CD4-positive, alpha-beta T cell treated with Interferon alpha-2 for 1 hour (primary cell): ENCODE measurements at regions not wholly inside any gene's neighbourhood (a gene's known extent, or its start where the extent isn't known, plus 50 kb on each side); places are given as distances from the start of the nearest gene placed in this dataset.
"Not testable (repeated sequence)": the region's sequence is repeated elsewhere in the genome, so short reads cannot be mapped to it uniquely, and the experiment has no call there.

Source experiments
- DNase-seq, 2 donors: peaks; one replicate each; pipeline ENCODE4 v3.0.0-alpha.2; 2020 to 2022

DNA sequence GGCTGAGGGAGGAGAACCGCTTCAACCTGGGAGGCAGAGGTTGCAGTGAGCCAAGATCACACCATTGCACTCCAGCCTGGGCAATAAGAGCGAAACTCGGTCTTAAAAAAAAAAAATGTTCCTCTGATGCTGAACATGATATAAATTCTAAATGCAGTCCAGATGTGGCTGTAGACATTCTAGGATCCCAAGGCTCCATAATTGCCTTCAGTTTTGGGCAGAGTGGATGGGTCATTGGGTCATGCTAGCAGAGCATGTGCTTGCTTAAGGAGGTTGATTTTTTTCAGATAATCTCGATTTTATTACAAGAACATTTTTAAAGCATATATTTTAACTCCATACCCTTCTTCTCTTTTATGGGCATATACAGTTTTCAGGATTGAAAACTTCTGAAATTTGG is 112.0 kb downstream of the UTRN start:
- DNase-seq = no peak

DNA sequence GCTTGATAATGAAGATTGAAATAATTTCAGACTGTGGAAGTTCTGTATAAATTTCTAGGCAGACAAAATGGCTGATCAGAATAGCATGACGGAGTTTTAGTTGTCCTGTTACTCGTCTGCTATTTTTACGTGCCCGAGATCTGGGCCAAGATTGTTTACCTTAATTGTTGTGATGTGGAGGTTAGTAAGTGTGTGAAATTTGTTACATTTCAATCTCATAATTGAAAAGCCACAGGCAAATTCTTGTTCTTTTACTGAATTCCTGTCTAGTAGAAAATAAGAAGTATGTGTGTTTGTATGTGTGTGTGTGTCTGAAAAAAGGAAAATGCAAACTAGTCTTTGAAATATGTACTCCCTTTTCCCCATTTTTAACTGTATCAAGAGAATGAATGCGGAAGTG is 115.2 kb downstream of the UTRN start:
- no peak for DNase-seq

DNA sequence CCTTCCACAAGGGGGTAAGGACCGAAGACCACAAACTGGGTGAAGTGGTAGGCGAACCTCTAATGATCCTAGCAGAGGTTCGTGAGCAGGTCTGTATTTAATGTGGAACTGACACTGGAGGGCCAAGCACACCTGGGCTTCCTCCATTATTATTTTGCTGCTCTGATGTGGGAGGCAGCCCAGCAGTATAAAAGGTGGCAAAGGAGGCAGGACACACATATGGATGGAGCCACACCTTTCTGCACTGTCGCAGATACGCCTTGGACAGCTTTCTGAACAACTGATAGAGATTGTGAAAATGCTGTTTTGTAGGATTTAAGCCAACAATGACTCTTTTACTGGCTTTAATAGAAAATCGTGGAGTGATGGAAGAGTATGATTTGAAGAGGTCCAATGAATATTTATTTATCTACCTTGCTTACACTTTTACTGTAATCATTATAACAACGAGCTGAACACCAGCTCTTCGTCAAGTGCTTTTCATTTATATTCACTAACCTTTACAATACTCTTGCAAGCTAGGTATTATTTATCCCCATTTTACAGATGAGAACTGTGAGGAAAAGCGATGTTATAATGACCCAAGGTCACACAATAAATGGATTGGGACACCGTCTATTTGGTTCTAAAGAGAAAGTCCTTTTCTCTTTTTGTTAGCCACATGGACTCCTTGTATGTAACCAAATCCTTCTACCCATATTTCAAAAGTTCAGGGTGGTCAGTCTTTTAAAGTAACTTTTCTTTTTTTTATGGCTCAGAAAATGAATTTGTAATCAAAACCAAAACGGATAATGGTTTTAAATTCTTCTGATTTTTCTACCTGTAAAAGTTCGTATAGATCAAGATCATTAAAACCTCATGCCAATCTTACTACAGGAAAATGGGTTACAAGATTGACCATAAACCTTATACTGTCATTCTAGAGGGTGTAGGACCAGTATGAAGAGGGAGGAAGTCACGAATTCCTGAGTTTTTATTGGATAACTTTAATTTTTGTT is 116.9 kb downstream of the UTRN start:
- no peak for DNase-seq

DNA sequence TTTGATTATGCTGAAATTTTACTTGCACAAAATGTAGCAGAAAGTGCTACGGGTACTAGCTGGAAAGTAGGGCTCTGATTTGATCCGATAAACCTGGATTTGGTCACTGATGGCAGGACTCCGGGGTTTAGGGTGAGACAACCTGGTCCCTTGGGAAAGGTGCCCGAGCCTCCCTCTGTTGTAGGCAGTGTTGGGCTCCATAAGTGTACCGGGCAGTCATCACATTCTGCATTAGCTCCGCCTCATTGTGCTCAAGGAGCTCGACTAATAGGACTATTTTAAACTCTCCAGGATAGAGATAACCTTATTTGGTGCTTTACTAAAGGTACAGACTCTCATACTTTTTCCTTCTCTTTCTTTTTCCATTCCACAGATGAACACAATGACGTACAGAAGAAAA is 117.6 kb downstream of the UTRN start:
- no peak for DNase-seq

DNA sequence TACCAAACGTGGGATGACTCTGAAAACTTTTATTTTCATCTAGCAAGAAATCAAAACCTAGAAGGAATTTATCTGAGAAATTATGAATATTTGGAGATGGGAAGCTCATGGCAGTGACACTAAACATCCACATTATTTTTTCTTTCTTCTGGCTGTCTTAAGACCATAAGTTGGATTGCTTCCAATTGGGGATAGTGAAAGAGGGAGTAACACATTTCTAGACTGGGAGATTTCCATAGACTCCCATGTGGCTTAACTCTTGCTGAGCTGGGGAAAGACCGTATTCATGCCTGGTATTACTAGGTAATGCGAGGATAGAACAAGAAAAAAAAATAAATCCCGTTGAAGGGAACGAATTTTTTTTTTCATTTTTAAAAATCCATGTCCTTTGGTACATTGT is 120.0 kb downstream of the UTRN start:
- no peak for DNase-seq

DNA sequence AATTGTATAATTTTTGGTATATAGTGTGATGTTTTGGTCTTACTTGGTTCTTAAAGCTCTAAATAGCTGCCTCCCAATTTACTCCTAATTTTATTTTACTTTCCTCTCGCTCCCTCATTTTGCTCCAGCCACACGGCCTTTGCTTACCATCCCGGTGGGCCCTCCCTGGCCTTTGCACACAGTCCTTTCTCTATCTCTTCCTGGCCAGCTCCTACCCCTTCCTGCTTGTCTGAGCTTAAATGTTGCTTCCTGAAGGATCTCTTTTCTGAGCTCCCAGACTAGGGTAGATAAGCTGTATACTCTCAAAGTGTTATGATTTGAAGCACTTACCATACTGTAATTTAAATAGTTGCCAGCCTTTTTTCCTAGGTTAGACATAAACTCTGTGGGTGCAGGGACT is 121.7 kb downstream of the UTRN start:
- no peak for DNase-seq

DNA sequence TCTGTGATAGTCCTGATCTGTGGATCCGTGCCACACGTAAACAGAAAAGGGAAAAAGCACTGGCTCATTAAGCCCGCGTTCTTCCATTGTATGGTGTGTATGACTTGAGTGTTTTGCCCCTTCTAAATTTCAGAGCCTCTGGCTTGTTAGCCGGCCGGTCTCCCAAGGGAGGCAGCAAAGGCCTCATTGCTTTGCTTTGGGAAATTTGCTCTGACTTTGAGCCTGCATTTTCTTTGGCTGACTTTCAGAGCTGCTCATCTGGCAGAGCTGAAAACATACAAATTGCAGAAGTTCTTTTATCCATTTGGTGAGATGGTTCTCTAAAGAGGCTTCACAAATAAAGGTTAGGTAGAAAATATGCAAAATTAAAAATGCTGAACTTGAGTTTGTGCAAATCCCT is 123.0 kb downstream of the UTRN start:
- no peak for DNase-seq

DNA sequence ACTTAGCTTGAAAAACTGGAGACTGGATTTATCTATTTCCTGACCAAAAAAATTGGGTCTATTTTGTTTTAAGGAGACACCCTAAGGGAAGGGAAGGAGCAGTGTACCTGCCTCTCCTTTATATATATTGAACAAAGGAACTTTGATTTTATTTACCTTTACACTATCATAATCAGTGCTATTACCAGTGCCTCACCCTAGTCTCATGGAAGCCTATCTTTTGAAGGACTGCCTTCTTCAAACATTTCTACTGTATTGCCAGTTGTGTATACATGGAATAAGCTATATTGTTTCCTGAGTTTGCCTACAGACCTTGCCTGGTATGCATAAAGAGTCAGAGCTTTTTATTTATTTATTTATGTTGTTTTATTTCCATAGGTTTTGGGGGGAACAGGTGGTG is 124.9 kb downstream of the UTRN start:
- no peak for DNase-seq

DNA sequence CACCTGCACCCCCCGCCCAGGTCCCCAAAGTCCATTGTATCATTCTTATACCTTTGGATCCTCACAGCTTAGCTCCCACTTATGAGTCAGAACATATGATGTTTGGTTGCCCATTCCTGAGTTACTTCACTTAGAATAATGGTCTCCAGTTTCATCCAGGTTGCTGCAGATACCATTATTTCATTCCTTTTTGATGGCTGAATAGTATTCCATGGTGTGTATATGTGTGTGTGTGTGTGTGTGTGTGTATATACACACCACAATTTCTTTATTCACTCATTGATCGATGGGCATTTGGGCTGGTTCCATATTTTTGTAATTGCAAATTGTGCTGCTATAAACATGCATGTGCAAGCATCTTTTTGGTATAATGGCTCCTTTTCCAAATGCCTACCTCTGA is 125.4 kb downstream of the UTRN start:
- not testable (repeated sequence) for DNase-seq

DNA sequence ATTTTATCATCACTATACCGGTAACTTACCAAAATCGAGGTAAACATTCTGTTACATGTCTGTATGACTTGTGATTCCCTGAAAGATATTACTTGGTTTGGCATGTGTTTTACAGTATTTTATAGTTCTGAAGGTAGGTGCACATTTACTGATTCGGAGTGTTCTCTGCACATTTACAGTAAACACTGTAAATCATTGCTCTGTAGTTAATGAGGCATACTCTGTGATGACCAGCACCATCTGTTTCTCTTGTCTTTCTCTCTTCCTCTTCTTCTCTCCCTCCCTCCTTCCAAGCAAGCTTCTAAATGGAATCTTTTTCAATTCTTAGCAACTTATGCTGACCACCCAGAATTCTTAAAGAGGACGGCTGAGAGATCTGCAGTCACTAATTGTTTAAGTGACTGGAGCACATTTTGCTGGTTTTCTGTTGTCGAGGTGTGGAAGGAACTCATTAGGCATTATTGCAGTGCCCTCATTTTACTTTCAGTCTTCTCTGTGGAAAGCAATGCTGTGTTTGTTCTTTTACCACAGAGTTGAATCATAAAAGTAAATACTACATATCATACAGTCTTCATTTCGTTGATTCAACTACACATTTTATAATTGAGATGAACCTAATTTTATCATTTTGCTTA is 126.5 kb downstream of the UTRN start:
- DNase-seq = peak in 1 of 2 donors; percentile 25

DNA sequence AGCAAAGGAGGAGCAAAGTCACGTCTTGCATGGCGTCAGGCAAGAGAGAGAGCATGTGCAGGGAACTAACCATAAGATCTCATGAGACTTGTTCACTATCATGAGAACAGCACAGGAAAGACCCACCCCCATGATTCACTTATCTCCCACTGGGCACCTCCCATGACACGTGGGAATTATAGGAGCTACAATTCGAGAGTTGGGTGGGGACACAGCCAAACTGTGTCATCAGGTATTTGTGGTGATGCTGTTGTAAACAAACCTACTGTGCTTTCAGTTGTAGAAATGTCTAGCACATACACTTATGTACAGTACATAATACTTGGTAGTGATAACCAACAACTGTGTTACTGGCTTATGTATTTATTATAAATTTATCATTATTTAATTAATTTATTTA is 128.3 kb downstream of the UTRN start:
- no peak for DNase-seq

DNA sequence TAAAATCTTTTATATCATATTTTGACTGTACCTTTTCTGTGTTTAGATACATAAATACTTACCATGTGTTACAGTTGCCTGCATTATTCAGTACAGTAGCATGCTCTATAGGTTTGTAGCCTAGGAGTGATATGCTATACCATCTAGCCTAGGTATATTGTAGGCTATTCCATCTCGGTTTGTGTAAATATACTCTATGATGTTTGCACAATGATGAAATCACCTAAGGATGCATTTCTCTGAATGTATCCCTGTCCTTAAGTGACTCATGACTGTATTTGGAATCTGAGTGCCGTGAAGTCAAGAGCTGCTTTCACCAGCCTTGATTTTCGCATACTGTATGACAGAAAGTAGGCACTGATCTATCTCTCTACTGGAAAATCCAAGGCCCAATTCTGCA is 129.9 kb downstream of the UTRN start:
- DNase-seq = no peak

DNA sequence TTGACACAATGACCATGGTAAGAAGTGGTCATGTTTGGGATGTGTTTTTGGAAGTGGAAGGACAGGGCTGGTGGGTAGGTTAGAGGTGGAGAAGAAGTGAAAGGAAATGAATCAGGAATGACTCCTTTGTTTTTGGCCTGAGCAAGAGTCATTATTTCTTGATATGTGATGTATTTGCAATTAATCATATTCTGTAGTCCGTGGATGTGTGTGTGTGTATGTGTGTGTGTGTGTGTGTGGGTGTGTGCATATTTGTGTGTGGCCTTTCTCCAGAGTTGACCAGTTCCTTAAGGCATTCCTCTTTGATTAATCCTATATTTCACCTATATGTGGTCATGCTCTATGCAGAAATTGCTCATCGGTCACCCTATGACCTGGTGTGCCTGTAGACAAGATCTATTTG is 130.7 kb downstream of the UTRN start:
- DNase-seq = no peak

DNA sequence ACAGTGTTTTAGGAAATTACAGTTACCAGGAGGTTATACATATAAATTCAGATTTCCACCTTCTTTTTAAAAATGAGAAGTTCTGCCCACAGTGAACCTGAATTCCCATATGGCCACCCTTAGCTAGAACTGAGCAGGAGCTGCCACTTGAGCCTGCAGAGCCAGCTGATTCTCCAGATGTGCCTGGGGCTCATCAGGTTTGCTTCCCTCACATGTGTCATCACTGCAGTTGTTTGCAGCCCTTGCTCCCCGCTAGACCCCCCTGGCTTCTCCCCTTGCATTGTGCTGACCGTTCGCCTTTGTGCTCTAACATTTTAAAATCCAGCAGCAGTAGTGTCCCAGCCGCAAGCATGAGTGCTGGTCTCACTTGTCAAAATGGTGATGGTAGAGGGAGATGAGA is 131.1 kb downstream of the UTRN start:
- no peak for DNase-seq

DNA sequence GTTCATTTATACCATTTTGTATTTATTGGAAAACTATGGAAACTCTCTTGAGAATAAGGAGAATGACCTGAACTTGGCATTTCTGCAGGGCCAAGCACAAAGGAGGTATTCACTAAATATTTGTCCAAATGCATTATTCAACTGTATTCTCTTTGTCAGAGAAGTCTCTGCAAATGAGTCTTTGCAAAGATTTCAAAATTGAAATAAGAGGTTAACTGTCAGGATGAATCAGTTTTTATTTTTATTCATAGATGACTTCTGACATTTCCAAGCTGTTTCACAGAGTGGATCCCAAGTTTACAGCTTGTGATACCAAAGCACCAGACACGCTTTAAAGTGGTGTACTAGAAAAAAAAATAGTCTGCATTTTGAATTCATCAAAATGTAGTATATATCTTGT is 131.6 kb downstream of the UTRN start:
- no peak for DNase-seq

DNA sequence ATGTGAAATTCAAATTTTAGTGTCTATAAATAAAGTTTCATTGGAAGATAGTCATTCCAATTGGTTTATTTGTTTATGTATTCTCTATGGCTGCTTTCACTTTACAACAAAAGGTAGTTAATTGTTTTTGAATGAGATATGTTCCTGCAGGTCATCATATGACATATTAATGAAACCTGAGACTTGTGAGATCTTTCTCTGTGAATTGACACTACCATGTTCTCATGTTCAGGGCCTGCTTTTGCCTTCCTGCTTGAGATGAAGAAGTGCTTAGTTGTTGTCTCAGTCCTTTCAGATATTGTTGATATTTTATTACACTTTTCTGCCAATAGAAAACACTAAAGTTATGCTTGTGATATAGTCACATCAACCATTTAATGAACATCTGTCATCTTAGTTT is 132.5 kb downstream of the UTRN start:
- DNase-seq = no peak

DNA sequence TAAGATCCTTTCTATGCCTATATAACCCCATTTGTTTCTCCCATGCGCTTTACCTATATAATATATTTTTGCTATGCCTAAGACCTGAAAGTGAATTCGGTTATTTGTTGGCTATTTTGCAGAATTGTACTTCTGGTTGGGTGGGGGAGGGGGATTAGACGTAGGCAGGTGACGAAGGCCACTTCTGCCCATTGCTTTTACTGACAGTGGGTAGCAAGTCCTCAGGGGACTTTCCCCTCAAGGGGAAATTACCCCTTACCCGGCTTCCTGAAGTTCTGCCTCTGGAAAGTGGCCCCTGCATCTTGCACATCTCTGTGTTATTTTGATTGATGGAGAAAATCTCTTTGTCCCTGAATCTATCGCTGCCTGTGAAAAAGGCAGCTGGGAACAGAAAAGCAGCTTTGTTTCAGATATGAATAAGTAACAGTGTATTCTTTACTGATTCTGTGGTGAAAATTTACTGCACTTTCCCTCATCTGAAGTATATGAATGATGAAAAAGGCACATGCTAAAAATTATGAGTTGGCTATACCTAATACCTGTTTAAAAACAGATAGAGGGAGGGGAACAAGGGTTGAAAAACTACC is 133.9 kb downstream of the UTRN start:
- peak in 1 of 2 donors; percentile 26 for DNase-seq

DNA sequence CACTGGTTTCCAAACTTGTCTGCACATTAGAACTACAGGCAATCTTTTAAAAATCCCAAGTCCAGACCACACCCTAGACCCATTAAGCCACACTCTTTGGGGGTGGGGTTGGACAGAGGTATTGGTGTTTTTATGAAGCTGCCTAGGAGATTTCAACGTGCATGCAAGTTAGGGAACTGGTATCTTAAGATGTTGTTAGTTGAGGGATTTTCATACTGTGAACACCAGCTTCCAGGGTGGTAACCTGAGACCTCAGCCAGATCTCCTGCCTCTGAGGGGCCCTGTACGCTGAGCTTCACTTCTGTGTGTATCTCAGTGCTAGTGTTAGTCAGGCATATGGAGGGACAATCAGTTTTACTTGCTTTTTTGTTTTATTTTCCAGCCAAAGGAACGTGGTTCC is 138.0 kb downstream of the UTRN start:
- DNase-seq = no peak

DNA sequence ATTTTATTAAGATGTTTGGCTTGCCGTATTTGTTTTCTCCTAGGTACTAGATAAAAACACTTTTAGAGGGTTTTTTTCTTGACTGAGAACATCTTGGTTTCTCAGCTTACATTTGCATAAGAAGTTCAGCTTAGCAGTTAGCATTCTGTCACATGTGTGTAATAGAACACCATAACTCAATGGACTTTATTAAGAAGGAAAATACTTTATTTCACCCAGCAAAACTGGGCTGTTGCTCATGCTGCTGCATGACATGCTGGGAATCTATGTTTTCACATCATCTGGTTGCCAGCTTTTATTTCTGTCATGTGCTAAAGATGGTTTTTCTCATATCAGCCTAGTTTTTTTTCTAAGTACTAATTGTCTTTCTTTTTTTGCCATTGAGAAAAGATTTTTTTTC is 144.6 kb downstream of the UTRN start:
- DNase-seq = no peak

DNA sequence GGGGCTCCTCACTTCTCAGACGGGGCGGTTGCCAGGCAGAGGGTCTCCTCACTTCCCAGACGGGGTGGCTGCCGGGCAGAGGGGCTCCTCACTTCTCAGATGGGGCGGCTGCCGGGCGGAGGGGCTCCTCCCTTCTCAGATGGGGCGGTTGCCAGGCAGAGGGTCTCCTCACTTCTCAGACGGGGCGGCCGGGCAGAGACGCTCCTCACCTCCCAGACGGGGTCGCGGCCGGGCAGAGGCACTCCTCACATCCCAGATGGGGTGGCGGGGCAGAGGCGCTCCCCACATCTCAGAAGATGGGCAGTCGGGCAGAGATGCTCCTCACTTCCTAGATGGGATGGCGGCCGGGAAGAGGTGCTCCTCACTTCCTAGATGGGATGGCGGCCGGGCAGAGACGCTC is 148.3 kb downstream of the UTRN start:
- not testable (repeated sequence) for DNase-seq

DNA sequence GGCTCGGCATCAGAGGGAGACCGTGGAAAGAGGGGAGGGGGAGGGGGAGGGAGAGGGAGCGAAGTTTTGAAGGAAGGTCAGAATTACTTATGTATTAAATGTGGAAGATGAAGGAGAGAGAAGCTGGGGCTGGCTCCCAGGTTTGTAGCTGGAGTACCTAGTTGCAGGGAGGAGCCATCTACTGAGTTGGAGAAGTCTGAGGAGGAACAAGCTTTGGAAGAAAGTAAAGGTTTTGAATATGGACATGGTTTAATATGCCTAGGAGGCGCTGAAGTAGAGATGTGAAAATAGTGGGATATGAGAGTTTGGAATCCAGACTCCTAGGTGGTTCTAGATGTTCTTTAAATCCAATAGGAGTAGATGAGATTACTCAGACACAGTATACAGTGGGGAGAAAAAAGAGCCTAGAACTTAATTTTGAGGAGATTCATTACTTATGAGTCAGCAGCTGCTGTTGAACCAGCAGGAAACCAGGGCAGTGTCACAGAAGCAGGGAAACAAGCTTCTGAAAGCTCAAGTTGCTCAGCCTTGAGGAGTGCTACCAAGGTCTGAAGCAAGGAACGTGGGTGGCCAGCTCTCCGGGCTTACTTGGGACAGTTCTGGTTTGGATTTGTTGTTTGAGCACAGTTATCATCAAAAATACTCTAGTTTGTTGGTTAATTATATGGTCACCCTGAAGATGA is 149.3 kb downstream of the UTRN start:
- no peak for DNase-seq

DNA sequence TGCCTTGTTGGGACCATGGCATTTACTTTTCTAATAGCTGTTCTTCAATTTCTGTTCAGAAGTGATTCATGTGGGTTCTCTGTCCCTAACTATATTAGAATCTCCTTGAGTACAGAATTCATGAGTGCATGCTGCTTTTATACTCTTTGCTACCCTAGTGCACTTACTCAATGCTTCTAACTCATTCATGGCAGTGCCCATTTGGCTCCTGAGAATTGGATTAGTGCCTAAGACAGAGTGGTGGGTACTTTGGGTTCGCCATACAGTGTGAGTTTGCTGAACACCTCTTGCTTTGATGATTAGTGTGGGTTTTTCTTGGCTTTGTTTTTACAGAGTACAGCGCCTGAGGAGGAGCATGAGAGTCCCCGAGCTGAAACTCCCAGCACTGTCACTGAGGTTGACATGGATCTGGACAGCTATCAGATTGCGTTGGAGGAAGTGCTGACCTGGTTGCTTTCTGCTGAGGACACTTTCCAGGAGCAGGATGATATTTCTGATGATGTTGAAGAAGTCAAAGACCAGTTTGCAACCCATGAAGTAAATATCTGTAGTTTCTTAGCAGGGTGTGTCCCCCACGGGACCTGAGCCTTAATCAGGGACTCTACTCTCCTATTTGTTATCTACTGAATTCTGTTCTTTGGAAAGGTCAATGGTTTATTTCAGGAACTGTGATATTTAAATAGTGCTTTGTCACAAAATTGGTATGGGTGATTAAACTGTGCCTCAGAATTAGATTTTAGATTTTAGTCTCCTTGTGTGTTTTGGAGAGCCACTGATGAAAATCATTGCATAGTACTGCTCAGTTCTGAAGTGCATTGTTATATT is 150.7 kb downstream of the UTRN start:
- no peak for DNase-seq

DNA sequence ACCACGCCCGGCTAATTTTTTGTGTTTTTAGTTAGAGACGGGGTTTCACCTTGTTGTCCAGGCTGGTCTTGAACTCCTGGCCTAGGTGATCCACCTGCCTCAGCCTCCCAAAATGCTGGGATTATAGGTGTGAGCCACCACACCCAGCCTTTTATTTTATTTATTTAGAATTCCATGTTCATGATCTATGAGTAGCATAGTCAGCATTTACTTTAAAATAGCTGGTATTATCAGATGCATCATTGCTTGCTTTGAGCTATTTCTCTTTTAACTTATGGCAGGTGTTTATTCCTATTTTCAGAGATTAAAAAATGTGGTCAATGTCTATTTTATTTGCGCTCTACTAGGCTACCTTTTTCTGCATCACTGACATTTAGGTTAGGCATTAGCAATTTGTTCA is 152.0 kb downstream of the UTRN start:
- DNase-seq = no peak
